MM.1S (cell line): ENCODE measurements at regions not wholly inside any gene's neighbourhood (a gene's known extent, or its start where the extent isn't known, plus 50 kb on each side); places are given as distances from the start of the nearest gene placed in this dataset.

Experiments
- CTCF ChIP-seq: fragments of 300-600 bp; sonication (generic); IDR thresholded peaks from 2 replicates; pipeline ENCODE4 v1.5.1; 2016; ENCODE audit warnings: antibody characterized with exemption, low read length, mixed read lengths
- EZH2 ChIP-seq: fragments of 300-600 bp; sonication (generic); optimal IDR thresholded peaks from 2 replicates; pipeline ENCODE3; 2017; ENCODE audit warnings: low read depth, mild to moderate bottlenecking, antibody characterized with exemption, low read length, mixed read lengths

- TF ChIP-seq CTCF = no peak
- no peak for TF ChIP-seq EZH2
These were observed 81.3 kb upstream of the KAZN start for GRCh38 chr1:14516974-14517840.
